OCI-LY1 (cell line): ENCODE measurements at regions not wholly inside any gene's neighbourhood (a gene's known extent, or its start where the extent isn't known, plus 50 kb on each side); places are given as distances from the start of the nearest gene placed in this dataset.

Experiments
- H2AFZ ChIP-seq: fragments of 200-600 bp; sonication (generic), shearing (Covaris generic); 2 replicates; pipeline ENCODE4 v1.6.0; 2014; ENCODE audit warnings: antibody characterized with exemption, mild to moderate bottlenecking, low read length
- H3F3A ChIP-seq: fragments of 200-600 bp; sonication (generic), shearing (Covaris generic); 2 replicates; pipeline ENCODE4 v1.6.0; 2014; ENCODE audit warnings: mild to moderate bottlenecking, antibody characterized with exemption, low read length, moderate library complexity; ENCODE audit not compliant: insufficient read depth
- H3K27ac ChIP-seq: fragments of 200-600 bp; sonication (generic); 2 replicates; pipeline ENCODE4 v1.5.1; 2014; ENCODE audit warnings: low read length, mixed run types, mild to moderate bottlenecking, low read depth; ENCODE audit not compliant: poor library complexity, severe bottlenecking
- H3K27me3 ChIP-seq: fragments of 200-600 bp; sonication (generic); 2 replicates; pipeline ENCODE4 v1.6.0; 2014; ENCODE audit warnings: antibody characterized with exemption, mild to moderate bottlenecking, low read length, moderate library complexity; ENCODE audit not compliant: insufficient read depth
- H3K36me3 ChIP-seq: fragments of 200-600 bp; sonication (generic); 2 replicates; pipeline ENCODE4 v1.6.1; 2014; ENCODE audit warnings: mild to moderate bottlenecking, antibody characterized with exemption, low read length, moderate library complexity, mixed read lengths; ENCODE audit not compliant: insufficient read depth
- H3K4me1 ChIP-seq: fragments of 200-600 bp; sonication (generic); 2 replicates; pipeline ENCODE4 v1.5.1; 2014; ENCODE audit warnings: mild to moderate bottlenecking, low read length, moderate library complexity; ENCODE audit not compliant: insufficient read depth, severe bottlenecking
- H3K4me2 ChIP-seq: fragments of 200-600 bp; sonication (generic), shearing (Covaris generic); 2 replicates; pipeline ENCODE4 v1.6.1; 2014; ENCODE audit warnings: low read length
- H3K4me3 ChIP-seq: fragments of 200-600 bp; sonication (generic); 2 replicates; pipeline ENCODE4 v1.5.1; 2014; ENCODE audit warnings: low read length, low read depth, mild to moderate bottlenecking, mixed read lengths; ENCODE audit not compliant: poor library complexity, severe bottlenecking
- H3K79me2 ChIP-seq: fragments of 200-600 bp; shearing (Covaris generic); 2 replicates; pipeline ENCODE4 v1.6.1; 2016; ENCODE audit warnings: mixed run types, low read length, mixed read lengths; ENCODE audit not compliant: insufficient read depth
- H3K9ac ChIP-seq: fragments of 200-600 bp; sonication (generic), shearing (Covaris generic); 2 replicates; pipeline ENCODE4 v1.6.1; 2014; ENCODE audit warnings: mild to moderate bottlenecking, low read length, mixed read lengths
- H3K9me2 ChIP-seq: fragments of 200-600 bp; sonication (generic), shearing (Covaris generic); 2 replicates; pipeline ENCODE4 v1.6.1; 2014; ENCODE audit warnings: low read depth, mild to moderate bottlenecking, low read length, mixed read lengths
- H3K9me3 ChIP-seq: fragments of 200-600 bp; shearing (Covaris generic); 2 replicates; pipeline ENCODE4 v1.6.1; 2014; ENCODE audit warnings: low read length, mixed read lengths
- H4K20me1 ChIP-seq: fragments of 200-600 bp; sonication (generic), shearing (Covaris generic); 2 replicates; pipeline ENCODE4 v1.6.0; 2016; ENCODE audit warnings: mild to moderate bottlenecking, low read length; ENCODE audit not compliant: insufficient read depth
- EZH2 ChIP-seq: fragments of 200-600 bp; sonication (generic), shearing (Covaris generic); IDR thresholded peaks from 2 replicates; pipeline ENCODE4 v1.8.0; 2017; ENCODE audit warnings: borderline replicate concordance, mixed run types, mild to moderate bottlenecking, antibody characterized with exemption, low read length, moderate library complexity, mixed read lengths
- TF ChIP-seq, protein P1 (sequence below): fragments of 200-600 bp; sonication (generic), shearing (Covaris generic); IDR thresholded peaks from 2 replicates; pipeline ENCODE4 v1.5.1; 2017; ENCODE audit warnings: mild to moderate bottlenecking, antibody characterized with exemption, low read length, moderate library complexity, mixed read lengths

GRCh38 chr1:104467590-104467989 is 717.9 kb downstream of the AMY1C start:
- H3K27ac ChIP-seq, result no peak overlapping the region
- no peaks in the 10 kb centered on the region for H3K4me1 ChIP-seq
- no peaks in the 10 kb centered on the region for H3K79me2 ChIP-seq
- H4K20me1 ChIP-seq, result no peaks in the 10 kb centered on the region
- H3K4me3 ChIP-seq, result no peak overlapping the region
- no peaks in the 10 kb centered on the region for H3K9me2 ChIP-seq
- H3K4me2 ChIP-seq, result no peak overlapping the region
- TF ChIP-seq, protein P1, sequence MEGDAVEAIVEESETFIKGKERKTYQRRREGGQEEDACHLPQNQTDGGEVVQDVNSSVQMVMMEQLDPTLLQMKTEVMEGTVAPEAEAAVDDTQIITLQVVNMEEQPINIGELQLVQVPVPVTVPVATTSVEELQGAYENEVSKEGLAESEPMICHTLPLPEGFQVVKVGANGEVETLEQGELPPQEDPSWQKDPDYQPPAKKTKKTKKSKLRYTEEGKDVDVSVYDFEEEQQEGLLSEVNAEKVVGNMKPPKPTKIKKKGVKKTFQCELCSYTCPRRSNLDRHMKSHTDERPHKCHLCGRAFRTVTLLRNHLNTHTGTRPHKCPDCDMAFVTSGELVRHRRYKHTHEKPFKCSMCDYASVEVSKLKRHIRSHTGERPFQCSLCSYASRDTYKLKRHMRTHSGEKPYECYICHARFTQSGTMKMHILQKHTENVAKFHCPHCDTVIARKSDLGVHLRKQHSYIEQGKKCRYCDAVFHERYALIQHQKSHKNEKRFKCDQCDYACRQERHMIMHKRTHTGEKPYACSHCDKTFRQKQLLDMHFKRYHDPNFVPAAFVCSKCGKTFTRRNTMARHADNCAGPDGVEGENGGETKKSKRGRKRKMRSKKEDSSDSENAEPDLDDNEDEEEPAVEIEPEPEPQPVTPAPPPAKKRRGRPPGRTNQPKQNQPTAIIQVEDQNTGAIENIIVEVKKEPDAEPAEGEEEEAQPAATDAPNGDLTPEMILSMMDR, result no peak
- TF ChIP-seq EZH2, result no peak
- no peak overlapping the region for H2AFZ ChIP-seq
- H3K36me3 ChIP-seq, result no peaks in the 10 kb centered on the region
- H3F3A ChIP-seq, result no peaks in the 10 kb centered on the region
- peaks cover 2% of the 10 kb centered on the region; the same call in 1 of the 2 replicates for H3K9me3 ChIP-seq
- H3K27me3 ChIP-seq, result no peaks in the 10 kb centered on the region
- no peak overlapping the region for H3K9ac ChIP-seq

- Histone ChIP-seq H3K4me3 (no peak overlapping the region), H3K27me3 (no peaks in the 10 kb centered on the region), H3F3A (no peaks in the 10 kb centered on the region), H4K20me1 (no peaks in the 10 kb centered on the region), H3K9ac (no peak overlapping the region), H3K9me2 (no peaks in the 10 kb centered on the region), H3K36me3 (no peaks in the 10 kb centered on the region), H3K4me1 (no peaks in the 10 kb centered on the region), H3K27ac (no peak overlapping the region), H3K79me2 (no peaks in the 10 kb centered on the region), H3K4me2 (no peak overlapping the region), H2AFZ (no peak overlapping the region), H3K9me3 (peaks cover 2% of the 10 kb centered on the region; the same call in 1 of the 2 replicates)
- TF ChIP-seq, protein P1, result no peak
- no peak for TF ChIP-seq EZH2
Observed at GRCh38 chr1:104468282-104468681, 718.6 kb downstream of the AMY1C start.

DNA sequence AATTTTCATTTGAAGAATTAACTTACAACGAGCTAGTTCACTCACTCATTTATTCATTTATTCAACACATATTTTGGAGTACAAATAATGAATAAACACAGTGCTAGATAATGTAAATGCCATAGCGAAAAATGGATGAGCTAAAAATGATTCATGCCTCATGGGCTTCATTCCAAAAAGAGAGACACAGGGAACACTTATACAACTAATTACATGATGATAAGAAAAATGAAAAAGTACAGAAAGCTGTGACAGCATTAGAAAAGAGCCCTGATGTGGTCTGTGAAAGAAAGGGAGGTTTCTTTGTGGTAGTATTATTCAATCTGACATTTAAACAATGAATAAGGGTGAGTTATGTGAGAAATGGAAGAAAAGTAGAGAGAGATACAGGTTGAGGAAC is 726.4 kb downstream of the AMY1C start:
- Histone ChIP-seq H3K79me2 (no peaks in the 10 kb centered on the region), H3K9me2 (no peaks in the 10 kb centered on the region)
- no peak for TF ChIP-seq EZH2
- TF ChIP-seq, protein P1, result no peak

More for the DNA sequence above, 726.4 kb downstream of the AMY1C start:
- Histone ChIP-seq H3K4me1 (no peaks in the 10 kb centered on the region), H3F3A (no peaks in the 10 kb centered on the region), H3K36me3 (no peaks in the 10 kb centered on the region), H3K9me3 (no peaks in the 10 kb centered on the region), H2AFZ (no peak overlapping the region), H3K27ac (no peak overlapping the region), H4K20me1 (no peaks in the 10 kb centered on the region), H3K4me2 (no peak overlapping the region), H3K4me3 (no peak overlapping the region), H3K9ac (no peak overlapping the region), H3K27me3 (no peaks in the 10 kb centered on the region)
